ENCODE measurements at regions not wholly inside any gene's neighbourhood (a gene's known extent, or its start where the extent isn't known, plus 50 kb on each side); places are given as distances from the start of the nearest gene placed in this dataset.

DNA sequence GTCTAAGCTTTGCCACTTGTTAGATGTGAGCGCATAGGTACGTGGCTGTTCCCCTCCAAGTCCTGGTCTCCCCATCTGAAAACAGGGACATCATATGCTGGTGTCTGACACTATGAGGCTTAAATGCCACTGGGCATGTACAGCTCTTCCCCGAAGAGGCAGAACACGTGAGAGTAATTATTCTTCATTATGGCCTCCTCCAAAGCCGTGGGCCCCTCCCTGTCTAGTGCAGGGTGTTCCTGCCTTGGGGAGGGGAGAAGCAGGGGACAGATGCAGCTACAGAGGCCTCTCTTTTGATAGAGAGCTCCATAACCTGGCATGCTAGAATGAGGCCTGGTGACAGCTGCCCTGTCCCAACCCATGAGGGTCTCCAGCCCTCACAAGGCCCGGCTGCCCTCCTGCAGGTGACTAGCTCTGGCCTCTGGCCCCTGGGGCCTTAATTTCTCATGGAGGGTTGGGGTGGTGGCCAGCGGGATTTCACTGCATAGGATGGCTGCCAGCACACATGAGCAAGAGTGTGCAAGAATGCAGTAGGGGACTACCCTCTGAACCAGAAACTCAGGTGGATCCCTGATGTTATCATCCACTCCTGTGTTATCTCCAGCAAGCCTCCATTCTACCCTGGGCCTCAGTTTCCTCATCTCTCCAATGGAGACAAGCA lies 334.6 kb downstream of the MN1 start:
- Histone ChIP-seq H3K36me3 (ENCODE audit: control insufficient read depth in 2 of 3, insufficient read depth in 3 of 3, low read length in 3 of 3) (no peaks in the 10 kb centered on the region), H3K4me3 (ENCODE audit: low read length in 3 of 3) (no peak overlapping the region), H3K9me3 (ENCODE audit: control insufficient read depth in 2 of 3, insufficient read depth in 1 of 3, low read length in 3 of 3) (no peaks in the 10 kb centered on the region), H3K27me3 (ENCODE audit: control insufficient read depth, insufficient read depth, low read length) (no peaks in the 10 kb centered on the region), H3K27ac (ENCODE audit: low read depth in 2 of 2, low read length in 2 of 2) (no peak overlapping the region), H3K9ac (ENCODE audit: low read length in 3 of 3) (no peak overlapping the region), H3K4me1 (ENCODE audit: control insufficient read depth in 2 of 3, insufficient read depth in 2 of 3, low read depth in 1 of 3, low read length in 3 of 3) (no peaks in the 10 kb centered on the region)
- intact Hi-C loops (cut with DNase I), result no loop called here
- TF ChIP-seq, protein P1, sequence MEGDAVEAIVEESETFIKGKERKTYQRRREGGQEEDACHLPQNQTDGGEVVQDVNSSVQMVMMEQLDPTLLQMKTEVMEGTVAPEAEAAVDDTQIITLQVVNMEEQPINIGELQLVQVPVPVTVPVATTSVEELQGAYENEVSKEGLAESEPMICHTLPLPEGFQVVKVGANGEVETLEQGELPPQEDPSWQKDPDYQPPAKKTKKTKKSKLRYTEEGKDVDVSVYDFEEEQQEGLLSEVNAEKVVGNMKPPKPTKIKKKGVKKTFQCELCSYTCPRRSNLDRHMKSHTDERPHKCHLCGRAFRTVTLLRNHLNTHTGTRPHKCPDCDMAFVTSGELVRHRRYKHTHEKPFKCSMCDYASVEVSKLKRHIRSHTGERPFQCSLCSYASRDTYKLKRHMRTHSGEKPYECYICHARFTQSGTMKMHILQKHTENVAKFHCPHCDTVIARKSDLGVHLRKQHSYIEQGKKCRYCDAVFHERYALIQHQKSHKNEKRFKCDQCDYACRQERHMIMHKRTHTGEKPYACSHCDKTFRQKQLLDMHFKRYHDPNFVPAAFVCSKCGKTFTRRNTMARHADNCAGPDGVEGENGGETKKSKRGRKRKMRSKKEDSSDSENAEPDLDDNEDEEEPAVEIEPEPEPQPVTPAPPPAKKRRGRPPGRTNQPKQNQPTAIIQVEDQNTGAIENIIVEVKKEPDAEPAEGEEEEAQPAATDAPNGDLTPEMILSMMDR (IDR thresholded peaks at IDR 0.05; ENCODE audit: borderline replicate concordance, extremely low read depth, insufficient read depth), result no peak
- DNase-seq (no peak), FAIRE-seq (no peak)

- FAIRE-seq (no peak), DNase-seq (no peak)
- Histone ChIP-seq H3K4me1 (ENCODE audit: control insufficient read depth in 2 of 3, insufficient read depth in 2 of 3, low read depth in 1 of 3, low read length in 3 of 3) (no peaks in the 10 kb centered on the region), H3K36me3 (ENCODE audit: control insufficient read depth in 2 of 3, insufficient read depth in 3 of 3, low read length in 3 of 3) (no peaks in the 10 kb centered on the region), H3K27ac (ENCODE audit: low read depth in 2 of 2, low read length in 2 of 2) (no peak overlapping the region), H3K9ac (ENCODE audit: low read length in 3 of 3) (no peak overlapping the region), H3K27me3 (ENCODE audit: control insufficient read depth, insufficient read depth, low read length) (no peaks in the 10 kb centered on the region), H3K4me3 (ENCODE audit: low read length in 3 of 3) (no peak overlapping the region), H3K9me3 (ENCODE audit: control insufficient read depth in 2 of 3, insufficient read depth in 1 of 3, low read length in 3 of 3) (no peaks in the 10 kb centered on the region)
- intact Hi-C loops (cut with DNase I), result no loop called here
- TF ChIP-seq, protein P1 (IDR thresholded peaks at IDR 0.05; ENCODE audit: borderline replicate concordance, extremely low read depth, insufficient read depth), result no peak
These were observed 333.8 kb downstream of the MN1 start for GRCh38 chr22:27467711-27468110.

- no peak overlapping the region for H3K27ac ChIP-seq (ENCODE audit: low read depth in 2 of 2, low read length in 2 of 2)
- H3K9me3 ChIP-seq (ENCODE audit: control insufficient read depth in 2 of 3, insufficient read depth in 1 of 3, low read length in 3 of 3), result no peaks in the 10 kb centered on the region
- intact Hi-C loops (cut with DNase I), result no loop called here
- H3K9ac ChIP-seq (ENCODE audit: low read length in 3 of 3), result no peak overlapping the region
- TF ChIP-seq, protein P1 (IDR thresholded peaks at IDR 0.05; ENCODE audit: borderline replicate concordance, extremely low read depth, insufficient read depth), result no peak
- no peaks in the 10 kb centered on the region for H3K27me3 ChIP-seq (ENCODE audit: control insufficient read depth, insufficient read depth, low read length)
- no peaks in the 10 kb centered on the region for H3K4me1 ChIP-seq (ENCODE audit: control insufficient read depth in 2 of 3, insufficient read depth in 2 of 3, low read depth in 1 of 3, low read length in 3 of 3)
- FAIRE-seq, result no peak
- no peaks in the 10 kb centered on the region for H3K36me3 ChIP-seq (ENCODE audit: control insufficient read depth in 2 of 3, insufficient read depth in 3 of 3, low read length in 3 of 3)
- DNase-seq, result no peak
- H3K4me3 ChIP-seq (ENCODE audit: low read length in 3 of 3), result no peak overlapping the region
These were observed 332.8 kb downstream of the MN1 start for GRCh38 chr22:27468712-27469111.

Data from kidney (tissue), 13 donors.